ENCODE measurements at regions not wholly inside any gene's neighbourhood (a gene's known extent, or its start where the extent isn't known, plus 50 kb on each side); places are given as distances from the start of the nearest gene placed in this dataset.

DNA sequence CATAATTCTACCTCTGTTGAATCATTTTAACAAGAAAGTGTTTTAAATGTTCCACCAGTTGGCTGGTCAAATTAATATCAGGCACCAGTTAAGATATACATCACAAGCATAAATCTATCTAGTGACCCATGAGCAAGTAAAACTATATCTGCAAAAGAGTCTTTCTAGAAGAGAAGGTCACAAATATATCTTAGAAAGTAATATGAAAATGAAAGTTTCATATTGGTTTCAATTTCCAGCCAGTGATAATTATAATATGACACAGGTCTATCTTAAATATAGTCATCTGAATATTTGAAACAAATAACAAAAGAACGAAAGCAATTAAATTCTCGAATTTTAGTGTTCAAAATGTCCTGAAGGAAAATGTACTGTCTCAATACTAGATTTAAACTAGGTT, 282.5 kb upstream of the KYNU start:
- Histone ChIP-seq H3K9ac (replicated peaks in 1 of 4; ENCODE audit: extremely low read depth in 1 of 4, low read depth in 3 of 4, low read length in 3 of 4) (no peak overlapping the region), H3K27me3 (replicated peaks in 1 of 4; ENCODE audit: control insufficient read depth in 3 of 4, extremely low read depth in 1 of 4, insufficient read depth in 3 of 4, low read length in 3 of 4) (peaks cover 0 to 1% (median 0%) of the 10 kb centered on the region in 4 experiments; a peak in 1 of 7 replicates), H3K9me3 (ENCODE audit: insufficient read depth in 2 of 2, low read depth in 1 of 2, low read length in 1 of 2) (no peaks in the 10 kb centered on the region), H4K20me1 (replicated peaks in 1 of 2; ENCODE audit: control insufficient read depth in 1 of 2, insufficient read depth in 2 of 2, low read length in 2 of 2) (no peaks in the 10 kb centered on the region), H3K79me2 (ENCODE audit: control insufficient read depth in 1 of 2, insufficient read depth in 2 of 2, low read length in 2 of 2) (no peaks in the 10 kb centered on the region), H3K4me2 (ENCODE audit: insufficient read depth in 1 of 2, low read depth in 2 of 2, low read length in 2 of 2) (no peak overlapping the region), H4K8ac (ENCODE audit: extremely low read depth, insufficient read depth, low read length) (no peak overlapping the region), H2BK5ac (ENCODE audit: low read depth, low read length) (no peak overlapping the region), H2BK20ac (ENCODE audit: low read length) (no peak overlapping the region), H3K56ac (replicated peaks; ENCODE audit: insufficient read length, low read depth, low read length) (no peak overlapping the region), H4K91ac (replicated peaks; ENCODE audit: insufficient read length, low read length) (no peak overlapping the region), H3K4ac (replicated peaks; ENCODE audit: insufficient read length, low read depth, low read length) (no peak overlapping the region), H3K18ac (ENCODE audit: extremely low read depth, low read length) (no peak overlapping the region), H3K4me1 (replicated peaks in 1 of 4; ENCODE audit: control insufficient read depth in 3 of 4, insufficient read depth in 4 of 4, low read length in 3 of 4) (no peaks in the 10 kb centered on the region), H3K79me1 (ENCODE audit: low read depth, low read length) (no peaks in the 10 kb centered on the region), H3K23me2 (ENCODE audit: low read depth, low read length) (no peaks in the 10 kb centered on the region; the same call in 1 of the 2 replicates), H4K5ac (ENCODE audit: insufficient read length, low read depth, low read length) (no peak overlapping the region), H3K4me3 (ENCODE audit: extremely low read depth in 1 of 4, insufficient read depth in 2 of 4, low read depth in 3 of 4, low read length in 4 of 4) (no peak overlapping the region), H3K27ac (ENCODE audit: low read depth, low read length) (no peak overlapping the region), H3K14ac (ENCODE audit: insufficient read length) (no peak overlapping the region), H2AFZ (ENCODE audit: low read length) (no peak overlapping the region), H3K36me3 (ENCODE audit: control insufficient read depth in 2 of 4, insufficient read depth in 4 of 4, low read length in 3 of 4) (no peaks in the 10 kb centered on the region), H2BK15ac (ENCODE audit: low read length) (no peak overlapping the region), H2AK5ac (ENCODE audit: low read depth, low read length) (no peak overlapping the region), H2BK12ac (ENCODE audit: low read depth, low read length) (no peak overlapping the region), H2BK120ac (replicated peaks; ENCODE audit: low read depth, low read length) (no peak overlapping the region), H3K23ac (ENCODE audit: insufficient read length) (no peak overlapping the region)
- no peak for DNase-seq (ENCODE audit: low read depth in 1 of 2, low spot score in 2 of 2)
- 76% methylated on average over 2 of the region's 2 CpGs; no CpG with 5 or more reads in 1 of the 2 experiments for WGBS, 2 experiments (ENCODE audit: extremely low coverage in 1 of 2, insufficient coverage in 1 of 2, insufficient read length in 1 of 2, insufficient replicate concordance in 2 of 2, low coverage in 1 of 2, low lambda C conversion rate in 2 of 2, missing lambda C conversion rate in 1 of 2)
- TF ChIP-seq PHF8 (conservative IDR thresholded peaks at IDR 0.05; ENCODE audit: low read depth, low read length), result no peak
- no peak for TF ChIP-seq RAD21 (IDR thresholded peaks at IDR 0.05 in 1 of 2, conservative IDR thresholded peaks at IDR 0.05 in 1 of 2; ENCODE audit: low read depth in 2 of 2, low read length in 2 of 2)
- no peak for TF ChIP-seq POLR2A (IDR thresholded peaks at IDR 0.05; ENCODE audit: control extremely low read depth in 1 of 2, low read depth in 2 of 2, low read length in 2 of 2)
- no peak for TF ChIP-seq CTBP2 (IDR thresholded peaks at IDR 0.05; ENCODE audit: borderline replicate concordance, insufficient read depth, insufficient read length, low read length)
- no peak for TF ChIP-seq JUND (IDR thresholded peaks at IDR 0.05; ENCODE audit: low read length)
- no peak for TF ChIP-seq SIRT6 (IDR thresholded peaks at IDR 0.05; ENCODE audit: low read length)
- no peak for TF ChIP-seq E2F6 (IDR thresholded peaks at IDR 0.05)
- TF ChIP-seq TAF1 (IDR thresholded peaks at IDR 0.05; ENCODE audit: low read depth, low read length), result no peak
- TF ChIP-seq RFX5 (IDR thresholded peaks at IDR 0.05; ENCODE audit: borderline replicate concordance, low read depth, low read length), result no peak
- TF ChIP-seq EZH2 (IDR thresholded peaks at IDR 0.05; ENCODE audit: low read depth, low read length, severe bottlenecking), result no peak
- no peak for TF ChIP-seq SP4 (IDR thresholded peaks at IDR 0.05; ENCODE audit: low read length)
- TF ChIP-seq TBP (IDR thresholded peaks at IDR 0.05; ENCODE audit: low read depth, low read length), result no peak
- no peak for TF ChIP-seq TEAD4 (IDR thresholded peaks at IDR 0.05; ENCODE audit: low read depth, low read length)
- ChIA-PET POLR2A (ENCODE audit: partially characterized antibody) (interaction anchor here (0.7 kb wide), 1 partner anchor 14 kb away, joined by 3 read pairs; no protein-coding TSS in a partner anchor), CTCF (ENCODE audit: partially characterized antibody) (no interaction called here)
- FAIRE-seq, result no peak

All from H1 (cell line).